ENCODE measurements at regions not wholly inside any gene's neighbourhood (a gene's known extent, or its start where the extent isn't known, plus 50 kb on each side); places are given as distances from the start of the nearest gene placed in this dataset.

GRCh38 chr9:84463272-84463671 lies 122.7 kb upstream of the SLC28A3 start:
- TF ChIP-seq TAF1 (IDR thresholded peaks at IDR 0.05; ENCODE audit: low read depth, low read length): no peak
- TF ChIP-seq MAFK (IDR thresholded peaks at IDR 0.05; ENCODE audit: low read depth, low read length): no peak

All from H1 (cell line).